Muscle of leg (tissue), 3 donors: ENCODE measurements at regions not wholly inside any gene's neighbourhood (a gene's known extent, or its start where the extent isn't known, plus 50 kb on each side); places are given as distances from the start of the nearest gene placed in this dataset.

ENCODE experiments used
- DNase-seq: peaks from one replicate; pipeline ENCODE4 v3.0.0; 2013
- H3K27ac ChIP-seq: one replicate; pipeline ENCODE4 v1.5.1; 2013; ENCODE audit warnings: mild to moderate bottlenecking, low read length, control low read depth
- H3K27me3 ChIP-seq: one replicate; pipeline ENCODE4 v1.6.1; 2013; ENCODE audit warnings: low read length; ENCODE audit not compliant: control insufficient read depth, insufficient read depth
- H3K36me3 ChIP-seq: one replicate; pipeline ENCODE4 v1.6.1; 2013; ENCODE audit warnings: low read length; ENCODE audit not compliant: control insufficient read depth, insufficient read depth
- H3K4me1 ChIP-seq: one replicate; pipeline ENCODE4 v1.6.1; 2013; ENCODE audit warnings: low read length; ENCODE audit not compliant: control insufficient read depth, insufficient read depth
- H3K4me3 ChIP-seq: one replicate; pipeline ENCODE4 v1.5.1; 2013; ENCODE audit warnings: low read length, control low read depth
- H3K9me3 ChIP-seq: replicated peaks from 2 replicates; pipeline ENCODE4 v1.6.1; 2013; ENCODE audit warnings: low read depth, low read length; ENCODE audit not compliant: control insufficient read depth
- WGBS: methylation state at CpG from one replicate; pipeline ENCODE4 v1.1.5; 2013; ENCODE audit warnings: missing lambda C conversion rate; ENCODE audit not compliant: insufficient coverage; 5-methylcytosine and 5-hydroxymethylcytosine counted together

DNA sequence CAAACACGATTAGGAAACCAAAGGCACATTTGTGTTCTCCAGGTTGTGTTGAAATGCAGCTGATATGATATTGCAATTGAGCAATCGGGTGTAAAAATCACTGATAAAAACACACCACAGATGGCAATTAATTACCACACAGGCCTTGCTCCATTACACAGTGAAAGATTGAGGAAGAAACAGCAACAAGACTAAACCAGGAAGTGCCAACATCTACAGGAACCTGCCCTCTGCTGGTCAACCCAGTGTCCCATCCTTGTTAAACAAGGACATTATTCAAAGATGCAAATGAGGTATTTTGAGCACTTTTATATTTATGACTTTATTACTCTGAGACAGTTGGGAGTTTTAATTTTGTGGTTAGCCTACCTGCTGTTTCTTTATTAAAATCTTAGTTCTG is 765.6 kb upstream of the GHITM start:
- Histone ChIP-seq H3K36me3 (no peaks in the 10 kb centered on the region), H3K9me3 (no peaks in the 10 kb centered on the region), H3K27me3 (no peaks in the 10 kb centered on the region), H3K4me3 (no peak overlapping the region), H3K27ac (no peak overlapping the region), H3K4me1 (no peaks in the 10 kb centered on the region)
- no CpG with 5 or more reads among the region's 2 CpGs for WGBS
- peak; percentile 6 for DNase-seq

GRCh38 chr10:83374741-83375140 is 764.6 kb upstream of the GHITM start:
- Histone ChIP-seq H3K4me3 (no peak overlapping the region), H3K27ac (no peak overlapping the region), H3K36me3 (no peaks in the 10 kb centered on the region), H3K4me1 (no peaks in the 10 kb centered on the region), H3K9me3 (no peaks in the 10 kb centered on the region), H3K27me3 (no peaks in the 10 kb centered on the region)
- DNase-seq, result no peak

DNA sequence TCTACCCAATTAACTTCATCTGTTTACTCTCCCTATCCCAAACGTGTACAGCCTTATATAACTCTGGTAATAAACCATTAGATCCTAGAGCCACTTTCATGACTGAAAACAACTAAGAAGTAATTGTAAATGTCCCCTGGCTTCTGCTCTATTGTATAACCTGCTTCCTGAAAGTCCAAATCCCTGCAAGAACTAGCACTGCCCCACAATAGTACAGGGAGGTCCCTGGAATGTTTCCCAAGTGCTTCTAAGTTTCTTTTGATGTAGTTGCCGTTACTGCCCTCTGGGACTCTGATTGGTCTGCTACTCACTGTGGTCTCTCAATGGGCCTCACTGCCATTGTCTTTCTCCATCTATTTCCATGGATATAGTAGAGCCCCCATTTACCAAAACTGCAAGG is 764.0 kb upstream of the GHITM start:
- DNase-seq, result no peak

DNA sequence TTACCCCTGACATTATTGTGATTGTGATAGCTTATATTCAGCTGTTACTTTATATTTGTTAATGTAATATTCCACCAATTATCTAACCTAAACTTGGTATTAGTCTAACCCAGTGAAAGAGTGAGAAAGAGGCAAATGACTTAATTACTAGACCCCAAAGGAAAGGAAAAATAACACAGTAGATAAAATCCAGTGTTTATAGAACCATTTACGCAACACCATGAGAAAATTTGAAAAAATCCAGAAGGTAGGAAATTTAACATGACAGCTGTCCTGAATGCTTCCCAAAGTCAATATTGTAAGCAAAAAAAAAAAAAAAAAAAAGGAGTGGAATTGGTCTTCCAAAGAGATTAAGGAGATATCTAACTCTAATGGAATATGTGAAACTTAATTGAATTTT is 741.5 kb upstream of the GHITM start:
- DNase-seq, result no peak
- Histone ChIP-seq H3K9me3 (no peaks in the 10 kb centered on the region), H3K4me1 (no peaks in the 10 kb centered on the region), H3K27ac (no peak overlapping the region), H3K4me3 (no peak overlapping the region), H3K36me3 (no peaks in the 10 kb centered on the region), H3K27me3 (no peaks in the 10 kb centered on the region)
- WGBS, result no CpG with 5 or more reads among the region's 1 CpG

More for the DNA sequence above, 764.0 kb upstream of the GHITM start:
- no peaks in the 10 kb centered on the region for H3K27me3 ChIP-seq
- no peaks in the 10 kb centered on the region for H3K36me3 ChIP-seq
- no CpG with 5 or more reads among the region's 2 CpGs for WGBS
- H3K4me3 ChIP-seq, result no peak overlapping the region
- no peaks in the 10 kb centered on the region for H3K4me1 ChIP-seq
- no peaks in the 10 kb centered on the region for H3K9me3 ChIP-seq
- H3K27ac ChIP-seq, result no peak overlapping the region

GRCh38 chr10:83410570-83410969 is 728.7 kb upstream of the GHITM start:
- no peak overlapping the region for H3K4me3 ChIP-seq
- no peaks in the 10 kb centered on the region for H3K27me3 ChIP-seq
- H3K4me1 ChIP-seq, result no peaks in the 10 kb centered on the region
- WGBS, result no CpG with 5 or more reads among the region's 2 CpGs
- H3K36me3 ChIP-seq, result no peaks in the 10 kb centered on the region
- H3K9me3 ChIP-seq, result no peaks in the 10 kb centered on the region
- no peak overlapping the region for H3K27ac ChIP-seq
- no peak for DNase-seq

- no peak overlapping the region for H3K4me3 ChIP-seq
- no peak for DNase-seq
- H3K4me1 ChIP-seq, result no peaks in the 10 kb centered on the region
- no peak overlapping the region for H3K27ac ChIP-seq
- 72% methylated on average over 2 of the region's 2 CpGs for WGBS
- no peaks in the 10 kb centered on the region for H3K27me3 ChIP-seq
- no peaks in the 10 kb centered on the region for H3K9me3 ChIP-seq
- no peaks in the 10 kb centered on the region for H3K36me3 ChIP-seq
Observed at GRCh38 chr10:83425306-83425705, 714.0 kb upstream of the GHITM start.

DNA sequence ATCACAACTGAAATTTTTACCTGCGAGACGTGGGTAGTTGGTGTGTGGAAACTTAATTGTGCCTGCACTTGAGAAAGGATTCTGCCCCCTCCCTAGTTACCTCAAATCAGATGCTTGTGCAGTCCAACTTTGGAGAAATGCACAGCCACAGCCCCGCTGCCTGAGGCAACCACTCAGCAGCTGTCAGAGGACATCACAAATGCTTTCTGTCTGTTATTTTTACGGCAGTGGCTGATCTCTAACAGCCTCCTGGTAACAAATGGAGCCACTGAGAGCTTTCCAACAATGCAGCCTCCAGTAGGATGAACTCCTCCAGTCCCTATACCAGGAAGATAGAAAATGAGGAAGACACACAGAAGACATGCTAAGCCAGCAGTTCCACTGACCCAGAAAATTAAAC is 712.2 kb upstream of the GHITM start:
- WGBS, result 27% methylated on average over 2 of the region's 4 CpGs
- DNase-seq, result no peak
- no peak overlapping the region for H3K4me3 ChIP-seq

GRCh38 chr10:83432261-83433045 is 706.9 kb upstream of the GHITM start:
- Histone ChIP-seq H3K4me3 (no peak overlapping the region), H3K27me3 (no peaks in the 10 kb centered on the region), H3K4me1 (no peaks in the 10 kb centered on the region), H3K9me3 (peaks cover 2% of the 10 kb centered on the region), H3K36me3 (no peaks in the 10 kb centered on the region), H3K27ac (no peak overlapping the region)
- no peak for DNase-seq
- WGBS, result 92% methylated on average over 5 of the region's 8 CpGs

More for the DNA sequence above, 712.2 kb upstream of the GHITM start:
- Histone ChIP-seq H3K9me3 (no peaks in the 10 kb centered on the region), H3K4me1 (no peaks in the 10 kb centered on the region), H3K36me3 (no peaks in the 10 kb centered on the region), H3K27ac (no peak overlapping the region), H3K27me3 (no peaks in the 10 kb centered on the region)

- Histone ChIP-seq H3K4me1 (no peaks in the 10 kb centered on the region), H3K4me3 (no peak overlapping the region), H3K27ac (no peak overlapping the region), H3K36me3 (no peaks in the 10 kb centered on the region), H3K9me3 (peaks cover 2% of the 10 kb centered on the region), H3K27me3 (no peaks in the 10 kb centered on the region)
- DNase-seq, result no peak
- no CpG with 5 or more reads among the region's 4 CpGs for WGBS
Observed at GRCh38 chr10:83433705-83434104, 705.6 kb upstream of the GHITM start.

GRCh38 chr10:83448013-83448412 is 691.3 kb upstream of the GHITM start:
- no peak for DNase-seq
- Histone ChIP-seq H3K4me1 (no peaks in the 10 kb centered on the region), H3K9me3 (no peaks in the 10 kb centered on the region), H3K36me3 (no peaks in the 10 kb centered on the region), H3K27me3 (no peaks in the 10 kb centered on the region), H3K4me3 (no peak overlapping the region), H3K27ac (no peak overlapping the region)
- no CpG with 5 or more reads among the region's 1 CpG for WGBS

GRCh38 chr10:83458611-83459010 is 680.7 kb upstream of the GHITM start:
- no peak for DNase-seq
- H3K27me3 ChIP-seq, result no peaks in the 10 kb centered on the region
- H3K9me3 ChIP-seq, result no peaks in the 10 kb centered on the region
- H3K27ac ChIP-seq, result no peak overlapping the region
- no peaks in the 10 kb centered on the region for H3K4me1 ChIP-seq
- H3K4me3 ChIP-seq, result no peak overlapping the region
- WGBS, result 80% methylated on average over 12 of the region's 13 CpGs
- H3K36me3 ChIP-seq, result no peaks in the 10 kb centered on the region
